HFFc6 (cell line): ENCODE measurements at regions not wholly inside any gene's neighbourhood (a gene's known extent, or its start where the extent isn't known, plus 50 kb on each side); places are given as distances from the start of the nearest gene placed in this dataset.

Experiments
- DNase-seq: peaks from one replicate; pipeline ENCODE4 v3.0.0-alpha.2; 2018
- H3K27ac Mint-ChIP-seq: 2 replicates; pipeline ENCODE4 v1.8.0; 2020; ENCODE audit warnings: mild to moderate bottlenecking, mixed read lengths
- H3K27me3 Mint-ChIP-seq: 2 replicates; pipeline ENCODE4 v1.8.0; 2021; ENCODE audit warnings: mild to moderate bottlenecking, moderate library complexity, mixed read lengths; ENCODE audit not compliant: insufficient read depth
- H3K36me3 Mint-ChIP-seq: 2 replicates; pipeline ENCODE4 v1.8.0; 2021; ENCODE audit warnings: low read depth, mixed read lengths
- H3K4me1 Mint-ChIP-seq: 2 replicates; pipeline ENCODE4 v1.8.0; 2020; ENCODE audit warnings: low read depth, mixed read lengths
- H3K4me3 Mint-ChIP-seq: 2 replicates; pipeline ENCODE4 v1.8.0; 2020; ENCODE audit warnings: mild to moderate bottlenecking, moderate library complexity, mixed read lengths
- H3K9me3 Mint-ChIP-seq: 2 replicates; pipeline ENCODE4 v1.8.0; 2020; ENCODE audit warnings: mild to moderate bottlenecking, mixed read lengths
- TF ChIP-seq, protein P1 (sequence below): fragments of 200-600 bp; sonication (generic); IDR thresholded peaks from 2 replicates; pipeline ENCODE4 v1.5.0; 2021; ENCODE audit warnings: antibody characterized with exemption, mild to moderate bottlenecking

- Mint-ChIP-seq H3K4me3 (no peak overlapping the region), H3K27ac (no peak overlapping the region), H3K36me3 (no peaks in the 10 kb centered on the region)
Observed at GRCh38 chr2:138447889-138448570, 53.5 kb upstream of the SPOPL start.

More at GRCh38 chr2:138447889-138448570, 53.5 kb upstream of the SPOPL start:
- no peak for DNase-seq
- no peaks in the 10 kb centered on the region for H3K9me3 Mint-ChIP-seq
- H3K27me3 Mint-ChIP-seq: peaks cover 1% of the 10 kb centered on the region; the same call in 1 of the 2 replicates
- peaks cover 7% of the 10 kb centered on the region for H3K4me1 Mint-ChIP-seq
- TF ChIP-seq, protein P1, sequence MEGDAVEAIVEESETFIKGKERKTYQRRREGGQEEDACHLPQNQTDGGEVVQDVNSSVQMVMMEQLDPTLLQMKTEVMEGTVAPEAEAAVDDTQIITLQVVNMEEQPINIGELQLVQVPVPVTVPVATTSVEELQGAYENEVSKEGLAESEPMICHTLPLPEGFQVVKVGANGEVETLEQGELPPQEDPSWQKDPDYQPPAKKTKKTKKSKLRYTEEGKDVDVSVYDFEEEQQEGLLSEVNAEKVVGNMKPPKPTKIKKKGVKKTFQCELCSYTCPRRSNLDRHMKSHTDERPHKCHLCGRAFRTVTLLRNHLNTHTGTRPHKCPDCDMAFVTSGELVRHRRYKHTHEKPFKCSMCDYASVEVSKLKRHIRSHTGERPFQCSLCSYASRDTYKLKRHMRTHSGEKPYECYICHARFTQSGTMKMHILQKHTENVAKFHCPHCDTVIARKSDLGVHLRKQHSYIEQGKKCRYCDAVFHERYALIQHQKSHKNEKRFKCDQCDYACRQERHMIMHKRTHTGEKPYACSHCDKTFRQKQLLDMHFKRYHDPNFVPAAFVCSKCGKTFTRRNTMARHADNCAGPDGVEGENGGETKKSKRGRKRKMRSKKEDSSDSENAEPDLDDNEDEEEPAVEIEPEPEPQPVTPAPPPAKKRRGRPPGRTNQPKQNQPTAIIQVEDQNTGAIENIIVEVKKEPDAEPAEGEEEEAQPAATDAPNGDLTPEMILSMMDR: no peak
